Panc1 (cell line): ENCODE measurements at regions not wholly inside any gene's neighbourhood (a gene's known extent, or its start where the extent isn't known, plus 50 kb on each side); places are given as distances from the start of the nearest gene placed in this dataset.

Experiments
- ATAC-seq: fragments of 200-7000 bp; cut with Tn5 transposase; 2 replicates; pipeline ENCODE4 v1.9.1; 2020; ENCODE audit warnings: mild to moderate bottlenecking, moderate library complexity
- BruUV-seq: library from RNA; stranded (reverse); fragments of 400-500 nt; replicated peaks from 2 replicates; lab custom pipeline; 2021; lab: Mats Ljungman, UMichigan
- CTCF ChIA-PET: fragments of 300-600 bp; sonication (Branson Sonifier 250); formaldehyde crosslinking; loops from one replicate; lab custom pipeline; 2022; ENCODE audit warnings: antibody characterized with exemption; lab: Charles Lee
- POLR2A ChIA-PET: fragments of 300-600 bp; sonication (Branson Sonifier 250); formaldehyde crosslinking; loops from one replicate; lab custom pipeline; 2022; ENCODE audit warnings: antibody characterized with exemption; lab: Charles Lee
- DNase-seq: peaks from one replicate; pipeline ENCODE4 v3.0.0-alpha.2; 2010; ENCODE audit warnings: low read depth, low spot score
- H3K27ac ChIP-seq: 2 replicates; pipeline ENCODE4 v1.5.1; 2011; ENCODE audit warnings: mild to moderate bottlenecking, low read length, inconsistent platforms
- H3K27me3 ChIP-seq: fragments of 200-500 bp; sonication (Bioruptor generic); 2 replicates; pipeline ENCODE4 v1.6.0; 2014; ENCODE audit warnings: low read length, inconsistent platforms; ENCODE audit not compliant: control insufficient read depth, insufficient read depth
- H3K36me3 ChIP-seq: fragments of 200-500 bp; sonication (Bioruptor generic); 2 replicates; pipeline ENCODE4 v1.5.1; 2014; ENCODE audit warnings: inconsistent platforms, mild to moderate bottlenecking, low read length, moderate library complexity; ENCODE audit not compliant: control insufficient read depth, insufficient read depth
- H3K4me1 ChIP-seq: 2 replicates; pipeline ENCODE4 v1.5.1; 2011; ENCODE audit warnings: inconsistent platforms, mild to moderate bottlenecking, low read length, moderate library complexity; ENCODE audit not compliant: control insufficient read depth, insufficient read depth
- H3K4me3 ChIP-seq, 2 experiments: 2 replicates each; pipeline ENCODE4 v1.5.1; 2011 to 2012; ENCODE audit warnings: low read depth in 2 of 2, low read length in 2 of 2, mild to moderate bottlenecking in 2 of 2, inconsistent platforms in 1 of 2, moderate library complexity in 1 of 2
- H3K9me3 ChIP-seq: fragments of 200-500 bp; sonication (Bioruptor generic); 2 replicates; pipeline ENCODE4 v1.5.1; 2014; ENCODE audit warnings: low read depth, mild to moderate bottlenecking, inconsistent platforms, low read length, moderate library complexity; ENCODE audit not compliant: control insufficient read depth, insufficient read depth
- CTCF ChIP-seq: fragments of 450-650 bp; IDR thresholded peaks from 2 replicates; pipeline ENCODE4 v1.5.1; 2017; ENCODE audit warnings: mild to moderate bottlenecking
- POLR2AphosphoS5 ChIP-seq: IDR thresholded peaks from 2 replicates; pipeline ENCODE4 v1.6.1; 2012; ENCODE audit warnings: mild to moderate bottlenecking, low read depth, low read length, moderate library complexity
- REST ChIP-seq, 2 experiments: IDR thresholded peaks; 2 replicates each; pipeline ENCODE4 v1.6.1; 2011 to 2012; ENCODE audit warnings: low read depth in 2 of 2, control low read depth in 1 of 2, low read length in 1 of 2, mild to moderate bottlenecking in 1 of 2, moderate library complexity in 1 of 2; ENCODE audit not compliant: insufficient read depth in 1 of 2
- SIN3A ChIP-seq: IDR thresholded peaks from 2 replicates; pipeline ENCODE4 v1.6.1; 2012; ENCODE audit warnings: low read depth, mild to moderate bottlenecking, low read length, moderate library complexity, borderline replicate concordance; ENCODE audit not compliant: insufficient read depth
- TCF7L2 ChIP-seq: IDR thresholded peaks from 2 replicates; pipeline ENCODE4 v1.6.1; 2011; ENCODE audit warnings: mild to moderate bottlenecking, low read depth, low read length, inconsistent platforms
- in situ Hi-C: cut with HindIII; loops from 2 replicates; pipeline ENCODE4 v1.10.0; 2016; ENCODE audit warnings: low sequenced_read_pairs, low pct_unique_long_range_greater_than_20kb
- intact Hi-C: fragments of 100-400 bp; cut with micrococcal nuclease; formaldehyde crosslinking; loops from one replicate; pipeline ENCODE4 v1.10.0; 2022; ENCODE audit not compliant: unreplicated experiment

GRCh38 chr2:8352296-8352695 lies 329.6 kb upstream of the ID2 start:
- ATAC-seq (no peak), DNase-seq (no peak)
- no peaks in the 10 kb centered on the region for H3K9me3 ChIP-seq
- intact Hi-C loops (no loop called here), in situ Hi-C loops (no loop called here)
- H3K4me3 ChIP-seq: no peak overlapping the region
- H3K4me1 ChIP-seq: no peaks in the 10 kb centered on the region
- TF ChIP-seq POLR2AphosphoS5 (no peak), TCF7L2 (no peak), REST (IDR thresholded peaks at IDR 0.05; ENCODE audit: insufficient read depth in 1 of 2, low read depth in 2 of 2, low read length in 1 of 2) (no peak), SIN3A (no peak), CTCF (no peak)
- no peaks in the 10 kb centered on the region for H3K36me3 ChIP-seq
- no peaks in the 10 kb centered on the region for H3K27me3 ChIP-seq
- no peak overlapping the region for H3K27ac ChIP-seq
- ChIA-PET POLR2A (no interaction called here), CTCF (no interaction called here)
- BruUV-seq: no TSS peak

- Histone ChIP-seq H3K4me1 (no peaks in the 10 kb centered on the region), H3K9me3 (no peaks in the 10 kb centered on the region), H3K4me3 (no peak overlapping the region), H3K27me3 (no peaks in the 10 kb centered on the region), H3K36me3 (no peaks in the 10 kb centered on the region), H3K27ac (no peak overlapping the region)
- no TSS peak for BruUV-seq
- ATAC-seq (no peak), DNase-seq (no peak)
- intact Hi-C loops (no loop called here), in situ Hi-C loops (no loop called here)
- CTCF ChIA-PET: no interaction called here
- POLR2A ChIA-PET: no interaction called here
- TF ChIP-seq POLR2AphosphoS5 (no peak), CTCF (no peak), SIN3A (no peak), TCF7L2 (no peak), REST (IDR thresholded peaks at IDR 0.05; ENCODE audit: insufficient read depth in 1 of 2, low read depth in 2 of 2, low read length in 1 of 2) (no peak)
Measured at GRCh38 chr2:8352989-8353388, 328.9 kb upstream of the ID2 start.
